Lung (tissue), 11 donors: ENCODE measurements at regions not wholly inside any gene's neighbourhood (a gene's known extent, or its start where the extent isn't known, plus 50 kb on each side); places are given as distances from the start of the nearest gene placed in this dataset.
A peak's percentile ranks its signal among the peaks of the same experiment; 100 is the strongest.

ENCODE experiments used
- ATAC-seq: fragments of 200-7000 bp; cut with Tn5 transposase; one replicate; pipeline ENCODE4 v1.9.1; 2020; ENCODE audit warnings: moderate number of reproducible peaks; ENCODE audit not compliant: insufficient read depth, low FRiP score
- DNase-seq, 3 donors: peaks; one replicate each; pipeline ENCODE4 v3.0.0-alpha.2; 2013 to 2017
- H3K27ac ChIP-seq, 2 donors: one replicate each; pipeline ENCODE4 v1.5.1; 2013; ENCODE audit warnings: mild to moderate bottlenecking in 2 of 2, moderate library complexity in 2 of 2, control low read depth in 1 of 2, inconsistent platforms in 1 of 2, low read depth in 1 of 2, low read length in 1 of 2
- H3K27me3 ChIP-seq, 3 donors: one replicate each; pipeline ENCODE4 v1.5.1; 2013; ENCODE audit warnings: low read length in 2 of 3; ENCODE audit not compliant: control insufficient read depth in 3 of 3, insufficient read depth in 3 of 3
- H3K36me3 ChIP-seq, 4 donors: one replicate each; pipeline ENCODE4 v1.5.1; 2013; ENCODE audit warnings: low read length in 4 of 4, mild to moderate bottlenecking in 1 of 4, moderate library complexity in 1 of 4; ENCODE audit not compliant: control insufficient read depth in 4 of 4, insufficient read depth in 4 of 4
- H3K4me1 ChIP-seq, 5 donors: one replicate each; pipeline ENCODE4 v1.5.1; 2013; ENCODE audit warnings: low read length in 5 of 5, mild to moderate bottlenecking in 2 of 5, moderate library complexity in 1 of 5; ENCODE audit not compliant: control insufficient read depth in 5 of 5, insufficient read depth in 5 of 5
- H3K4me3 ChIP-seq: one replicate; pipeline ENCODE4 v1.5.1; 2013; ENCODE audit warnings: mild to moderate bottlenecking, control low read depth, moderate library complexity
- H3K9ac ChIP-seq, 2 donors: one replicate each; pipeline ENCODE4 v1.5.1; 2013; ENCODE audit warnings: low read length in 2 of 2, control low read depth in 1 of 2; ENCODE audit not compliant: insufficient read depth in 1 of 2
- H3K9me3 ChIP-seq, 4 donors: one replicate each; pipeline ENCODE4 v1.5.1; 2013; ENCODE audit warnings: low read length in 3 of 4, mild to moderate bottlenecking in 1 of 4, moderate library complexity in 1 of 4; ENCODE audit not compliant: control insufficient read depth in 4 of 4, insufficient read depth in 3 of 4
- WGBS, 2 donors: extraction: QIAGEN DNeasy Blood & Tissue Kit; methylation state at CpG; one replicate each; pipeline ENCODE4 v1.1.7; 2013; 5-methylcytosine and 5-hydroxymethylcytosine counted together
- TF ChIP-seq, protein P1 (sequence below): IDR thresholded peaks from 2 replicates; pipeline ENCODE4 v1.5.1; 2012; ENCODE audit warnings: mild to moderate bottlenecking; ENCODE audit errors: control extremely low read depth, extremely low read depth
- donor health status: control.
- donor health status: control.
- donor health status: Bipolar disorder and iron deficiency.
- donor health status: healthy.
- donor health status: DM: yes; HTN: yes; CAD: no.

DNA sequence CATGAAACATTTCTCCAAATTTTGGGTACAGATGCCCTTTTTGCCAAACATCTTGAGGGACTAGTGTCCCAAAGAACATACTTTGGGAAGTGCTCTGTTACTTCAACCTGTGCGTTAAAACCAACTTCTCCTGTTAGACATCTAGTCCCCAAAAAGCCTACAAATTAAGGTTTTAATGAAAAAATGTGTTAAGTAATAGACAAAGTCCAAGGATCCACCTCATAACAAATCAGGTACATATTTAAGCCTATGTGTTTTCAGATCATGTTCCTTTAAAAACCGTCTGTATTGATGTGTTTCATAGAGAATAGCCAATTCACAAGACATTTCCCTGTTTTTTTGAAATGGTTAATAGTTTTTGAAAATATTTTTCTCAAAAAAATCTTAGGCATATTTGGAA lies 174.8 kb upstream of the FAM20A start:
- no peak for ATAC-seq
- TF ChIP-seq, protein P1, sequence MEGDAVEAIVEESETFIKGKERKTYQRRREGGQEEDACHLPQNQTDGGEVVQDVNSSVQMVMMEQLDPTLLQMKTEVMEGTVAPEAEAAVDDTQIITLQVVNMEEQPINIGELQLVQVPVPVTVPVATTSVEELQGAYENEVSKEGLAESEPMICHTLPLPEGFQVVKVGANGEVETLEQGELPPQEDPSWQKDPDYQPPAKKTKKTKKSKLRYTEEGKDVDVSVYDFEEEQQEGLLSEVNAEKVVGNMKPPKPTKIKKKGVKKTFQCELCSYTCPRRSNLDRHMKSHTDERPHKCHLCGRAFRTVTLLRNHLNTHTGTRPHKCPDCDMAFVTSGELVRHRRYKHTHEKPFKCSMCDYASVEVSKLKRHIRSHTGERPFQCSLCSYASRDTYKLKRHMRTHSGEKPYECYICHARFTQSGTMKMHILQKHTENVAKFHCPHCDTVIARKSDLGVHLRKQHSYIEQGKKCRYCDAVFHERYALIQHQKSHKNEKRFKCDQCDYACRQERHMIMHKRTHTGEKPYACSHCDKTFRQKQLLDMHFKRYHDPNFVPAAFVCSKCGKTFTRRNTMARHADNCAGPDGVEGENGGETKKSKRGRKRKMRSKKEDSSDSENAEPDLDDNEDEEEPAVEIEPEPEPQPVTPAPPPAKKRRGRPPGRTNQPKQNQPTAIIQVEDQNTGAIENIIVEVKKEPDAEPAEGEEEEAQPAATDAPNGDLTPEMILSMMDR = no peak
- no peak overlapping the region for H3K27ac ChIP-seq

DNA sequence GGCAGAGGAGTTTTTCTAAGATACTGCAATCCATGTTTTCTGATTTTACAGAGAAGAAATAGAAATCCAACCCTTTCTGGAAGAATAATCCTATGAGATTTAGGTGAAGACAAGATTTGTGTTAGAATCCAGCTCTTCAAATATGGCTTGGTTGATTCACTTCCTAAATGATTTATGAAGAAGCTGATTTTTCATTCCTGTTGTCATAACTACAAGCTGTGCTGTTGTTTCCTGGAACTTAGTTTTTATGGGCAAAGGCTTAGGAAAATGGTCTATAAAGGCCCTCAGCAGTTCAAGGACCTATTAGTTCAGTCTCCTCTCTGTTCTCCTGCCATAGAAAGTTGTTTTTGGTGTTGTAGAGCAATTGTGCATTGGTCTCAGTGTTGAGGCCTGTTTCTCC lies 174.2 kb upstream of the FAM20A start:
- Histone ChIP-seq H3K27me3 (no peaks in the 10 kb centered on the region), H3K4me3 (no peak overlapping the region), H3K9me3 (no peaks in the 10 kb centered on the region), H3K27ac (no peak overlapping the region), H3K9ac (no peak overlapping the region), H3K36me3 (no peaks in the 10 kb centered on the region), H3K4me1 (peaks cover 0 to 15% (median 8%) of the 10 kb centered on the region in 5 donors)
- DNase-seq (no peak), ATAC-seq (no peak)
- TF ChIP-seq, protein P1 = no peak

More for the DNA sequence above, 174.8 kb upstream of the FAM20A start:
- Histone ChIP-seq H3K36me3 (no peaks in the 10 kb centered on the region), H3K27me3 (no peaks in the 10 kb centered on the region), H3K9me3 (no peaks in the 10 kb centered on the region), H3K4me3 (no peak overlapping the region), H3K4me1 (peaks cover 0 to 15% (median 8%) of the 10 kb centered on the region in 5 donors), H3K9ac (no peak overlapping the region)
- no peak for DNase-seq
- WGBS, 2 donors = 92 to 94% methylated on average over 2 of the region's 2 CpGs

DNA sequence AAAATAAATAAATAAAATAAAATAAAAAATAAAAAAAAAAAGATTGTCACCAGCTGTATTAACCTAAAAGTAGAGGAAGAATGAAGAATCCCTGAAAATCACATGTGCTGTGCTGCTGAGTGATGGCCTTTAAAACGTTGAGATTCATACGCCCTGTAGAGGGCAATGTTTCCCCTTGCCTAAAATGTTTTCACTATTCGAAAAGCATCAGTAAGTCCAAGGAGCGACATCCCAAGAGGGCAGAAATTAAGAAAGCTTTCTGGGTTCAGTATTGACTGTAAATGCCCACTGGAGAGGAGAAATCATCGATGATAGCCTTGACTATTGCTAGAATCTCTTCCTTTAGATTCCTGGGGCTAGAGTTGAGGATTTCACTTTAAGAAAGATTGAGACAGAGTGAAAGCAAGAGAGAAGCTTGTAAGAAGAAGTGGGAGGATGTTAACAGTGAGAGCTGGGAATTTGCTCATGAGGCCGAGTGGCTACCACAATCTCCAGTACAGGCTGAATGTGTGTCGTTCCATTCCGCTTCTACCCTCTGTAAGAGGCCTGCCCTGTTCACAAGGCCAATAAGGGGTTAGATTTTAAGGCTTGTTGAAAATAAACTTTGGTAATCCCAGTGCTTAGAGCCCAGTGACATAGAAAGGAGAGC lies 170.8 kb upstream of the FAM20A start:
- no peak overlapping the region for H3K9ac ChIP-seq
- WGBS, 2 donors = 38 to 49% methylated on average over 8 of the region's 8 CpGs
- ATAC-seq (peak; percentile 79), DNase-seq (peak in 2 of 3 donors; percentile 79 to 88)
- H3K9me3 ChIP-seq = no peaks in the 10 kb centered on the region
- H3K4me1 ChIP-seq = peaks cover 0 to 3% (median 0%) of the 10 kb centered on the region in 5 donors
- peak overlapping the region in 1 of 2 donors; percentile 50 for H3K27ac ChIP-seq
- no peaks in the 10 kb centered on the region for H3K27me3 ChIP-seq
- no peaks in the 10 kb centered on the region for H3K36me3 ChIP-seq
- no peak overlapping the region for H3K4me3 ChIP-seq
- TF ChIP-seq, protein P1 = peak; percentile 25

DNA sequence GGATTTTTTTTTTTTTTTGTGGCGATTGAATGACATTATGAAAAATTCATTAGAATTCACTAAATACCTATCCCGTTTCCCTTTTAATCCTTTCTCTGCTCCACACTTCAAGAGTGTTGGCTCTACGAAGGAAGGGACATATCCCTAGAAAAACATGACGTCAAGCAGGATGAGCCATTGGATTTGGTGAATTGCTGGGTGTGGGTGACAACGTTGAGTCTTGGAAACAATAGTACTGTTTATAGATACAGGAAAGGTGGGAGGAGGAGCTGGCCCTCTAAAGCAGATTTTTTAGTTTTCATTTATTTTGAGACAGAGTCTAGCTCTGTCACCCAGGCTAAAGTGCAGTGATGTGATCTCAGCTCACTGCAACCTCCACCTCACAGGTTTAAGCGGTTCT lies 167.6 kb upstream of the FAM20A start:
- 80 to 84% methylated on average over 6 of the region's 6 CpGs for WGBS, 2 donors
- Histone ChIP-seq H3K9ac (no peak overlapping the region), H3K27ac (no peak overlapping the region), H3K9me3 (no peaks in the 10 kb centered on the region), H3K4me3 (no peak overlapping the region), H3K36me3 (no peaks in the 10 kb centered on the region), H3K4me1 (peaks cover 0 to 2% (median 0%) of the 10 kb centered on the region in 5 donors), H3K27me3 (no peaks in the 10 kb centered on the region)
- TF ChIP-seq, protein P1 = no peak
- DNase-seq (no peak), ATAC-seq (no peak)
